ENCODE measurements at regions not wholly inside any gene's neighbourhood (a gene's known extent, or its start where the extent isn't known, plus 50 kb on each side); places are given as distances from the start of the nearest gene placed in this dataset.

- no peak for TF ChIP-seq CTCF (IDR thresholded peaks at IDR 0.05)
- TF ChIP-seq POLR2A (IDR thresholded peaks at IDR 0.05), result no peak
Measured at GRCh38 chr7:88377434-88377833, 70.7 kb upstream of the STEAP4 start.
